HepG2 (cell line): ENCODE measurements at regions not wholly inside any gene's neighbourhood (a gene's known extent, or its start where the extent isn't known, plus 50 kb on each side); places are given as distances from the start of the nearest gene placed in this dataset.
"Not testable (repeated sequence)": the region's sequence is repeated elsewhere in the genome, so short reads cannot be mapped to it uniquely, and the experiment has no call there.

Experiments used
- ATAC-seq: fragments of 200-7000 bp; cut with Tn5 transposase; 3 replicates; pipeline ENCODE4 v1.9.1; 2020; ENCODE audit warnings: mild to moderate bottlenecking, moderate library complexity
- BruUV-seq: library from RNA; stranded (reverse); fragments of 400-500 nt; replicated peaks from 2 replicates; lab custom pipeline; 2021; lab: Mats Ljungman, UMichigan
- CTCF ChIA-PET: fragments of 300-600 bp; formaldehyde crosslinking; extraction: SDS; loops from one replicate; lab custom pipeline; 2021; ENCODE audit warnings: low total read pairs, inconsistent platforms, low intra/inter-chr PET ratio; lab: Yijun Ruan, JAX
- POLR2A ChIA-PET: fragments of 350-600 bp; sonication (Branson Sonifier 250); formaldehyde crosslinking; loops from one replicate; lab custom pipeline; 2020; ENCODE audit warnings: antibody characterized with exemption, inconsistent platforms; lab: Yijun Ruan, JAX
- DNase-seq: peaks from one replicate; pipeline ENCODE4 v3.0.0-alpha.2; 2015; ENCODE audit warnings: low spot score
- FAIRE-seq: peaks from 3 replicates; lab custom pipeline; 2011; peaks lifted over from hg19 to GRCh38; lab: Jason Lieb, UNC
- H2AFZ ChIP-seq: one replicate; pipeline ENCODE4 v1.6.1; 2011; ENCODE audit warnings: low read length, inconsistent platforms
- H3K27ac ChIP-seq: fragments of 300-600 bp; 3 replicates; pipeline ENCODE4 v1.8.0; 2011; ENCODE audit warnings: mixed run types, mild to moderate bottlenecking, mixed read lengths, low read length, inconsistent platforms; ENCODE audit not compliant: insufficient read depth; ENCODE audit errors: extremely low read length
- H3K27me3 ChIP-seq, 2 experiments: fragments of 200-600 bp in 1 of 2; 2 replicates in 1 of 2; 3 replicates in 1 of 2; pipeline versions ENCODE4 v1.6.0 to v1.8.0; 2011; ENCODE audit warnings: low read length in 2 of 2, mild to moderate bottlenecking in 2 of 2, moderate library complexity in 2 of 2, inconsistent platforms in 1 of 2; ENCODE audit not compliant: insufficient read depth in 2 of 2, control insufficient read depth in 1 of 2
- H3K36me3 ChIP-seq, 2 experiments: fragments of 200-600 bp in 1 of 2; replicated peaks in 1 of 2; 2 replicates in 1 of 2; 3 replicates in 1 of 2; pipeline versions ENCODE4 v1.5.1 to v1.8.0; 2011; ENCODE audit warnings: low read length in 2 of 2, inconsistent platforms in 1 of 2; ENCODE audit not compliant: insufficient read depth in 2 of 2, control insufficient read depth in 1 of 2
- H3K4me1 ChIP-seq: 2 replicates; pipeline ENCODE4 v1.5.1; 2012; ENCODE audit warnings: low read length, inconsistent platforms; ENCODE audit not compliant: insufficient read depth
- H3K4me2 ChIP-seq: 2 replicates; pipeline ENCODE4 v1.6.0; 2011; ENCODE audit warnings: low read depth, low read length, inconsistent platforms
- H3K4me3 ChIP-seq, 3 experiments: fragments of 200-600 bp in 1 of 3; sonication (generic), shearing (Covaris generic) in 1 of 3; replicated peaks in 1 of 3; 2 replicates each; pipeline ENCODE4 v1.5.1; 2011 to 2016; ENCODE audit warnings: low read length in 3 of 3, inconsistent platforms in 2 of 3, low read depth in 2 of 3, mild to moderate bottlenecking in 2 of 3, control low read depth in 1 of 3, mixed read lengths in 1 of 3; ENCODE audit not compliant: insufficient read depth in 1 of 3
- H3K79me2 ChIP-seq: one replicate; pipeline ENCODE4 v1.6.1; 2011; ENCODE audit warnings: low read length, inconsistent platforms; ENCODE audit not compliant: insufficient read depth
- H3K9ac ChIP-seq: 2 replicates; pipeline ENCODE4 v1.6.0; 2011; ENCODE audit warnings: mild to moderate bottlenecking, low read depth, low read length, inconsistent platforms; ENCODE audit not compliant: insufficient read depth
- H3K9me3 ChIP-seq: 2 replicates; pipeline ENCODE4 v1.5.1; 2012; ENCODE audit warnings: mild to moderate bottlenecking, low read length
- H4K20me1 ChIP-seq: 2 replicates; pipeline ENCODE4 v1.6.0; 2011; ENCODE audit warnings: inconsistent platforms, mild to moderate bottlenecking, low read length, moderate library complexity; ENCODE audit not compliant: insufficient read depth
- FOXA3 ChIP-seq: IDR thresholded peaks from 2 replicates; pipeline ENCODE4 v1.6.1; 2016; ENCODE audit warnings: missing genetic modification reagents, missing compliant biosample characterization
- JUND ChIP-seq: sonication (generic); formaldehyde crosslinking; IDR thresholded peaks from 2 replicates; pipeline ENCODE4 v1.8.0; 2022; ENCODE audit warnings: mild to moderate bottlenecking, missing genetic modification reagents
- ZNF34 ChIP-seq: sonication (generic); formaldehyde crosslinking; IDR thresholded peaks from 2 replicates; pipeline ENCODE4 v1.4.0; 2020; ENCODE audit warnings: mild to moderate bottlenecking, missing genetic modification reagents, borderline replicate concordance
- ZSCAN25 ChIP-seq: sonication (generic); formaldehyde crosslinking; IDR thresholded peaks from 2 replicates; pipeline ENCODE4 v1.8.0; 2022; ENCODE audit warnings: mild to moderate bottlenecking, missing genetic modification reagents
- WGBS: methylation state at CpG from one replicate; pipeline ENCODE4 v1.1.6; 2017; ENCODE audit warnings: low lambda C conversion rate; 5-methylcytosine and 5-hydroxymethylcytosine counted together
- in situ Hi-C: cut with HindIII; loops from 2 replicates; pipeline ENCODE4 v1.10.0; 2017; ENCODE audit warnings: low pct_unique_long_range_greater_than_20kb; ENCODE audit not compliant: extremely low pct_ligation_motif_present
- intact Hi-C: fragments of 100-400 bp; cut with micrococcal nuclease; formaldehyde crosslinking; loops from one replicate; pipeline ENCODE4 v1.10.0; 2022; ENCODE audit not compliant: unreplicated experiment

GRCh38 chr1:117760485-117760884 lies 154.6 kb downstream of the TENT5C start:
- BruUV-seq: no TSS peak
- H3K9me3 ChIP-seq: no peaks in the 10 kb centered on the region
- peaks cover 5 to 18% of the 10 kb centered on the region in 2 experiments; a peak in 3 of 5 replicates for H3K27me3 ChIP-seq
- DNase-seq (no peak), FAIRE-seq (no peak), ATAC-seq (no peak)
- H3K4me1 ChIP-seq: 0 out of 2 replicates have a peak, but pooled peaks cover 10% of the 10 kb centered on the region
- H4K20me1 ChIP-seq: no peaks in the 10 kb centered on the region
- H2AFZ ChIP-seq: no peak overlapping the region
- CTCF ChIA-PET: no interaction called here
- WGBS: 2% methylated on average over 2 of the region's 2 CpGs
- H3K4me2 ChIP-seq: no peak overlapping the region
- no peak overlapping the region for H3K9ac ChIP-seq
- no peaks in the 10 kb centered on the region for H3K79me2 ChIP-seq
- no peaks in the 10 kb centered on the region for H3K36me3 ChIP-seq
- intact Hi-C loops (no loop called here), in situ Hi-C loops (no loop called here)
- no peak overlapping the region for H3K27ac ChIP-seq
- POLR2A ChIA-PET: no interaction called here
- no peak for TF ChIP-seq JUND
- no peak for TF ChIP-seq ZSCAN25 (CRISPR knock-in tag)
- TF ChIP-seq FOXA3: no peak
- no peak for TF ChIP-seq ZNF34
- H3K4me3 ChIP-seq: no peak overlapping the region

- H3K27ac ChIP-seq, H3K27me3 ChIP-seq, BruUV-seq, H3K4me2 ChIP-seq, H3K4me1 ChIP-seq, H2AFZ ChIP-seq, ATAC-seq, CTCF ChIA-PET, in situ Hi-C loops, H3K4me3 ChIP-seq, H3K79me2 ChIP-seq, H3K9ac ChIP-seq, intact Hi-C loops, H4K20me1 ChIP-seq, POLR2A ChIA-PET, DNase-seq, FAIRE-seq, H3K36me3 ChIP-seq: not testable (repeated sequence)
- peaks cover 26% of the 10 kb centered on the region for H3K9me3 ChIP-seq
- 0% methylated on average over 1 of the region's 1 CpG for WGBS
These were observed 161.7 kb downstream of the GDAP2 start for GRCh38 chr1:117767756-117768155.
